HG03039 (cell line): ENCODE measurements at regions not wholly inside any gene's neighbourhood (a gene's known extent, or its start where the extent isn't known, plus 50 kb on each side); places are given as distances from the start of the nearest gene placed in this dataset.
A peak's percentile ranks its signal among the peaks of the same experiment; 100 is the strongest.

Experiments used
- ATAC-seq: cut with Tn5 transposase; IDR thresholded peaks from one replicate; pipeline ENCODE4 v1.9.1; 2021; ENCODE audit warnings: mild to moderate bottlenecking, moderate library complexity; ENCODE audit not compliant: unreplicated experiment

- ATAC-seq = no peak
Observed at GRCh38 chr7:106606120-106606519, 54.8 kb downstream of the CCDC71L start.

DNA sequence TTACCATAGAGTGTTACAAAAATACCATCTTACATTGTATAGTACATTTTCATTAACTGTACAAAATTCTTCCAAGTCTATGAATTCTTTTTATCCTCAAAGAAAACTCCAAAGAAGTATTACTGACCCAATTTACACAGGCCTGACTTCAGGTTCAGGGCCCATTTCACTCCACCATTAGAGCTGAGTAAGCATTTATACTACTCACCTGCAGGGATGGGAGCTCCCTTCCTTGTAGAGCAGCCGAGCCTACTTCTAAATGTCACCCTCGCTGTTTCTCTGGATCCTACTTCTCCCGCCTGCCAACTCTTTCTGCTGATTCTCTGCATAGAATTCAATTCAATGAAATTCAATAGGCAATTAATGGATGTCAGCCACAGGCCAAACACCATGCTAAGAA lies 56.0 kb downstream of the CCDC71L start:
- no peak for ATAC-seq

- no peak for ATAC-seq
Observed at GRCh38 chr7:106604303-106604924, 56.5 kb downstream of the CCDC71L start.

- ATAC-seq = no peak
Observed at GRCh38 chr7:106603346-106603745, 57.6 kb downstream of the CCDC71L start.

DNA sequence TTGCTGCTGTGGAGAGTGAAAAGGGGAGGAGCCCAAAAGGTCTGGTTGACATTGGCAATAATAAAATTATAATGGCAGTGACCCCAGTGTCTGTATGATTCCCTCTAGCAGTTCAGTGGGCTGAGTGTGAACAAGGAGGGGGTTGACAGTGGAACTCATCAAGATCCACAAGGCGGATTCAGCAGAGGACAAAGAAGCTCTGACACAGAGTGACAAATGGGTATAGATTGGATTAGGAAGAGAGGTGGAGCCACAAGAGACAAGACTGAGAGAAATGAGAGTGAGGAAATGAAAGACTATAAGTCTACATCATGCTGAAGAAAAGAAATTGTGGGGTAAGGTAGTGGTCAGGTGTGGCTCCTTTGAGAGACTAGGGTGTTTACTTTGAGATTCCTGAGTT lies 58.9 kb downstream of the CCDC71L start:
- no peak for ATAC-seq

GRCh38 chr7:106600569-106601373 lies 60.2 kb downstream of the CCDC71L start:
- no peak for ATAC-seq

- no peak for ATAC-seq
Observed at GRCh38 chr7:106599343-106599698, 61.6 kb downstream of the CCDC71L start.

DNA sequence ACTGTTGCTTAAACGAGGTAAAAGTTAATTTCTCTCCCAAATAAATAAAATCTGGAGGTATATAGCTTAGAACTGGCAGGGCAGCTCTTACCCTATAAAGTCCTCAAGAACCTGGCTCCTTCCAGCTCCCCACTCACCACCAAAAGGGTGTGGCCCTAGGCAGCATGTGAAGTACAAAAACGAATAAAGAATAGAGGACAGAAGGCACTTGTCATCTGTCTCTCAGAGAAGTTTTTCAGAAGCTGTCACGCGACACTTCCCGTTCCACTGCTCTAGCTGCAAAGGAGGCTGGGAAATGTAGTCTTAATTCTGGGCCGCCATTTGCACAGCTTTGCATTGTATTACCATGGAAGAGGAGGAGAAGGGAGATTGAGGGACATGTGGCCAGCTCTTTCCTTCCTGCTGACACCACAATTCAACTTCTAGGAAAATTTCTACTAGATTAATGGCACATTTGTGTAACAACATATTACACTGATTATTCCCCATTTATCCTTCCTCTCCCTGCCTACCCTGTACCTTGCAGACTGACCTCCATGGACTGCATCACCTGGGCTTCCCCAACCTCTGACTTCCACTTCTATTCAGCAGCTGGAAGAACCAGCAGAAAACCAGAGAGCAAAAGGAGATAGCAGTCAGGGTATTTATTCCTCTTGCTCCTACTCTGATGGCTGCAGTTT lies 62.2 kb downstream of the CCDC71L start:
- ATAC-seq = peak; percentile 99

GRCh38 chr7:106597751-106598546 lies 63.0 kb downstream of the CCDC71L start:
- no peak for ATAC-seq

DNA sequence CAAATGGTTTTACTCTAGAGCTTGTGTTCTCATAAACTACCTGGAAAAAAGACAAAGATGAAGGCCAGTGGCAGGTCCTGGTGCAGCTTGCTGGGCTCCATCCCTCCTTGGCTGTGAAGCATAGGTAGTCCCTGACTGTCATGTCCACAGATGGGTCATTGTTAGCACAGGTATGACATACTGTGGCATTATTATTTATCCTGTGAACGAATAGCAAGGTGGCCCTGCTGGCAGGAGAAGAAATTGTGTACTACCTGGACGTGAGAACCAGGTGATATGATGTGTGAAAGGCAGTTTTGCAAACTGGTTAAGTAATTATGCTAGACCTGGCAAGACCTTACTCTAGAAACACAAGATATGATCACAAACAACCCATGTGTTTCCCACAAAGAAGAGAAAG lies 63.9 kb downstream of the CCDC71L start:
- no peak for ATAC-seq

DNA sequence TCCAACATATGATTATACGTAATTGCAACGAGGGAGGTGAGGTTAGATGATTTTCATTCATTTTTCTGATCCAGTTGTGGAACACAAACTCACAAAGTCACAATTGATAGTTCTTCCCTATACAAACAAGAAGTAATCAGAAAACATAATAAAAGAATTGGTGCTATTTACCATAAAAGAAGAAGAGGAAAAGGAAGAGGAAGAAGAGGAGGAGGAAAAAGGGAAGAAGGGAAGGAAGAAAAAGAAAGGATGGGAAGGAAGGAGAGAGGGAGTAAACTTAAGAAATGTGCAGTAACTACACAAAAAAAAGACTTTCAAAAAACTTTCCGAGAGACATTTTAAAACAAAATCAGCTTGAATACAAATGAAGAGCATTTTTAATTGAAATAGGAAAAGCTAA lies 65.0 kb downstream of the CCDC71L start:
- no peak for ATAC-seq

DNA sequence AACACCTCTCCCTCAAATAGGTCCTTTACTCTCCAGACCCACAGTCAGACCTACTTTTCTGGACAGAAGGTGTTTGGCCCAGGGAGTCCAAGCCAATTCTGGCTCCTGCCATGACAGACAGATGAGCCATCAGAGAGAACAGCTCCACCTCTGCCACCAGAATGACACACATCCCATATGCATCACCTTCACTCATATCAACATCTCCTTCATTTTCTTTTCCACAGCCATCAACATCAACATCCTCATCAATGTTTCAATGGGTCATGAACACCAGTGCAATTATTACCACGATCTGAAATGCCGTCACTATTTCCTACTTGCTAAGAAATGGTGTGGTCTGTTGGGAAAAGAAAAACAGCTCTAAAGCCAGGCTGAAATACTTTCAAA lies 67.9 kb downstream of the CCDC71L start:
- ATAC-seq = no peak

GRCh38 chr7:106592282-106593027 lies 68.5 kb downstream of the CCDC71L start:
- no peak for ATAC-seq

DNA sequence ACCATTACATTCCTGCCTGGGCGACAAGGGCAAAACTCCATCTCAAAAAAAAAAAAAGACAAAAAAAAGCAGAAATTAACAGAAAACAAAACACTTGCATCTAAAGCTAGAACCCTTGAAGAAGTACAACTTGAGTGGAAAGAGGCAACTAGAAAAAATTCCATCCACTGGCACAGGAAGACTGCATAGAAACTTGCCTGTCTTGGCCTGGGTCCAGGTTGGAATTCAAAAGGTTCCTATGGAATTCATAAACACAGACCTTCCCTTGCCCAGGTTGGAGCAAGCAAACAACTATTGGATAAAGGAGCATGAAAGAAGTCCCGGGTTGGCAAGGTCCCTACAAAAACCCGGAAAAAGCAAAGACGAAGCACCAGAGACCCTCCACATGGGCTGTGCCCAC lies 69.8 kb downstream of the CCDC71L start:
- ATAC-seq = no peak

GRCh38 chr7:106590209-106590816 lies 70.6 kb downstream of the CCDC71L start:
- ATAC-seq = no peak

- ATAC-seq = no peak
Observed at GRCh38 chr7:106589198-106589879, 71.6 kb downstream of the CCDC71L start.

- ATAC-seq = no peak
Observed at GRCh38 chr7:106588422-106589197, 72.3 kb downstream of the CCDC71L start.

DNA sequence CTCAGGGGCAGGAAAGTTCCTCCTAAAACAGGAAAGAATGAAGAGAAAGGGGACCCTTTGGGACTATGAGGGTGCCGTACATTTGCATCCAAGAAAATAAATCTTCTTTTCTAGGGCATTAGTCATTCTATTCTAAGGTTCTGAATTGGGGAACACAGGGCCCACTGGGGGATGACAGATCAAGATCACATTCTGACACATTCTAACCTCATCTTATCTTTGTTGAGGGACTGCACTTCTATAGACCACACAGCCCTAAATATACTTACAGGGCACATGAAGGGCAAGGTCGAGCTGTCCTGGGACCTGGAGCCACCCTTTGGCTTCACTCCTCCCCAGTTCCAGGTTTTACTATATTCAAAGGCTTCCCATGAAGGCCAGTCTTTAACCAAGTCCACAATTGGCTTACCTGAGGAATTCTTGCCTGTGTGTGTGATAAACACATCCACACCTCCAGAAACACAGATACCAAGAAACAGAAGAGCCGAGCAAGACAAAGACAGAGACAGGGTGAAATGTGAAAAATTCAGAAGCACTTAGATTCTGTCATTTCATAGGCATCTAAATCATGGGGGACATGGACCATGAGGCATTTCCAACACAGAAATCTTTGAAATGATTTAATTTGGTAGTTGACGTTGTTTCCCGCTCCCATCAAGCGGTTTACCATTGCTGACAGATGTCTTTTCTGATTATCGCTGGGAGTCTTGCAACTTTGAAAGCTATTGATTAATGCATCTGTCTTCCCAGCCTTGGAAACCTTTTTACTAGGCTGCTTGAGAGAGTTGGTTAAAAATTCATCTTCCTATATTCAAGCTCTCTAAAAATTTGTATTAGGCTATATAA lies 75.8 kb downstream of the CCDC71L start:
- ATAC-seq = no peak
